ELR (cell line): ENCODE measurements at regions not wholly inside any gene's neighbourhood (a gene's known extent, or its start where the extent isn't known, plus 50 kb on each side); places are given as distances from the start of the nearest gene placed in this dataset.
A peak's percentile ranks its signal among the peaks of the same experiment; 100 is the strongest.
"Not testable (repeated sequence)": the region's sequence is repeated elsewhere in the genome, so short reads cannot be mapped to it uniquely, and the experiment has no call there.

ENCODE experiments used
- DNase-seq: peaks from one replicate; pipeline ENCODE4 v3.0.0-alpha.2; 2015; ENCODE audit warnings: low read depth

DNA sequence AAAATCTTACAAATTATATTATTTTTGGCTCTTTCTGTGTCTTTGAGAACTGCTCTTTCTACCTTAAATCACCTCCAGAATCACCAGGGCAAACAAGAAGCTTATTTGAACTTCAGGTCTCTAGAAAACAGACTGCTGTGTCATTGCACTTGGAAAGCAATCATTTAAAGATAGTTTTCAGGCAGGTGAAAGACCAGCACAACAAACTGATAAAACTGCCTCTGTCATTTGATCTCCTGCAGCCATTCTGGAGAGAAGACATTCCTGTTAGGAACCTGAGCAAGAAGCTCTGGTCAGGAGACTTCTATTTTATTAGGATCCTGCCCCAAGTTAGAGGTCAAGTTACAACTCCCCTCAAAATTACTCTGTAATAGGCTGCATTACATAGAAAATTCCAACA is 50.7 kb upstream of the AP4E1 start:
- DNase-seq = no peak

DNA sequence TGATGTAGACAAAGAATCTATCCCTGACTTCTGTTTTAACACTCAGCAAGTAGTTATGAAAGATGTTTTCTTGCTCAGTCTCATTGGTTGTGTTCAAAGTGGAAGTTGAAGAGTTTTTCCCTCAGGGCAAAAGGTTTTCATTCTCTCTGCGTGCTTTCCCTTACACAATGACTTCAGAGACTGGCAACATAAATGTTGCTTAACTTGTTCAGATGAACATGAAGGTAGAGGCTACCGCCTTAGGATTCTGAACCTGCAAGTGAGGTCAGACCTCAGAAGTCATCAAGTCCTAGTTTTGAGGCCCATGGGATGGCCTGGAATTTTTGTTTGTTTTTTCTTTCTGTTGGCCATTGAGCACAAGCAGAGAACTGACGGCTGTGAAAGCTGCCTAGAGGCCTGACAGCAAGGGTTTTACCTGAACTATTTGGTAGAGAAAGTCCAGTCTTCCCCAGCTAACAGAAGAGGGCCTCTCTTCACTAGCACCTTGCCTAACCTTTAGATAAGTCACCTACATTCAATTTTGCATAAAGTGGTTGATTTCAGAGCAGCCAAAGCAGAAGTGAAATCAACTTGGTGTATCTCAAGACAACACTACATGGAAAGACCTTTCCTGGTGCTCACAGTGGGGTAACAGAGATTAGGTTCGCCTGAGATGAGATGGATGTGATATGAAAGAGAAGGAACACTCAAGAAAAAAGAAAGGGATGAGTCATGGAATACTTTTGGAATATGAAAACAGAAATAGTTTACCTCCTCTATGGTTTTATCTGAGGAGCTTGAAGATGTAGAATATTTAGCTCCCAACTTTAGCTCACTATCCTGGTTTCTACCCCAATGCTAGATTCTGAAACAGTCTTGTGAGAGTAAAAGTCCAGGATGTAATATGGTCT is 53.6 kb upstream of the AP4E1 start:
- peak; percentile 19 for DNase-seq

GRCh38 chr15:50850003-50850402 is 58.5 kb upstream of the AP4E1 start:
- DNase-seq = no peak

GRCh38 chr15:50848349-50848748 is 60.1 kb upstream of the AP4E1 start:
- DNase-seq = no peak

GRCh38 chr15:50845181-50845580 is 63.3 kb upstream of the AP4E1 start:
- not testable (repeated sequence) for DNase-seq

GRCh38 chr15:50840520-50840919 is 68.0 kb upstream of the AP4E1 start:
- DNase-seq = no peak

- DNase-seq = no peak
Measured at GRCh38 chr15:50837256-50837770, 71.2 kb upstream of the AP4E1 start.

DNA sequence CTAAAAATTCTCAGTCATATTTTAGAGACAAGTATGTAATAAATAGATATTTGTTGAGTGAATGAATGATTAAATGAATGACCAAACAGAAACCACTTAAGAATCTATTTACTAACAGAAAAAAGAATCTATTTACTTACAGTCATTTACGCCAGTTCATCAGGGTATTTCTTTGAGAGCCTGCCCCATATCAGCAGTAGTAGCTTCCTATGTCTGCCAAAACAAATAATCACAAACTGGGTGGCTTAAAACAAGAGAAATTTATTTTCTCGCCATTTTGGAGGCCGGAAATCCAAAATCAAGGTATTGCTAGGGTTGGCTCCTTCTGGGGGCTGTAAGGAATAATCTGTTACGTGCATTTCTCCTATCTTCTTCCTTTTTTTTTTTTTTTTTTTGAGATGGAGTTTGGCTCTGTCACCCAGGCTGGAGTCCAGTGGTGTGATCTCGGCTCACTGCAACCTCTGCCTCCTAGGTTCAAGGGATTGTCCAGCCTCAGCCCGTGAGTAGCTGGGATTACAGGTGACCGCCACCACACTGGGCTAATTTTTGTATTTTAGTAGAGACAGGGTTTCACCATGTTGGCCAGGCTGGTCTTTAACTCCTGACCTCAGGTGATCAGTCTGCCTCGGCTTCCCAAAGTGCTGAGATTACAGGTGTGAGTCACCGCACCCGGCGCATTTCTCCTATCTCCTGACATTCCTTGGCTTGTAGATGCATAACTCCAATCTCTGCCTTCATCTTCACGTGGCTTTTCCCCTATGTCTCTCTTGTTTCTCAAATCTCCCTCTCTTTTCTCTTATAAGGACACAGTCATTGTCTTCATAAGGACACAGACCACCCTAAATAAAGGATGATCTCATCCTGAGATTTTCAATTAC is 65.2 kb upstream of the SPPL2A start:
- no peak for DNase-seq

- peak; percentile 80 for DNase-seq
Measured at GRCh38 chr15:50828610-50829206, 63.2 kb upstream of the SPPL2A start.

DNA sequence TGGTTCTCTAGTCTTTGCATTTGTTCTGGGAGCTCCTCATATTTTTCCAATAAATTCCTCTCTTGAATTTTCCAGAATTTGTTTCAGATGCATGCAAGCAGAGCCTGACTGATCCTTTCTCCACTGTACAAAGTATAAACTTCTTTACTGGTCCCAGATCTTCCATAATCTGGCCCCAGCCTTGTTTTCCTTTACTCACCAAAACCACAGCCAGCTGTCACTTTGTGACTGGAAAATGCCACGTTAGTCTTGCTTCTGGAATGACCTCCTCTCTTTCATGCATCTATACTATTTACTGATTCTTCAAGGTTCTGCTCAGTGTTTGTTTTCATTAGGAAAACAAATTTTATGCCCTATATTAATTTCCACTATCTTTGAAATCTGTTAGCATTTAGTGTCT is 60.4 kb upstream of the SPPL2A start:
- no peak for DNase-seq

GRCh38 chr15:50824514-50824913 is 59.0 kb upstream of the SPPL2A start:
- no peak for DNase-seq

DNA sequence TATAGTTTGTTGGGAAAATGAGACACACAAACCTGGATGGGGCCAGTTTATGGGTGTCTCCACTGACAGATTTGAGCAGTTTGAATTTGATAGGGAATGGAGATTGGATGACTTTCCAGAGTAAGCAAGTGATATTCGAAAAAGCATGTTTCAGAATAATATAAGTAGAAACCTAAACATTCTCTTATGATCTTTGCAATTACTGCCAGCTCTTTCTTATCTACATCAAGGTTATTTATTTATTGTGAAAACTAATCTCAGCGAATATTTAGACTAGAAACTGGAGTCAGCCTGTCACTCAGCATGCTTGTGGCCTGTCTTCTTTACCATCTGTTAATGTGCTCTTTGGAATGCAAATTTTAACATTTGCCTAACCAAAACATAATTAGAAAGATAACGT is 57.8 kb upstream of the SPPL2A start:
- DNase-seq = no peak

DNA sequence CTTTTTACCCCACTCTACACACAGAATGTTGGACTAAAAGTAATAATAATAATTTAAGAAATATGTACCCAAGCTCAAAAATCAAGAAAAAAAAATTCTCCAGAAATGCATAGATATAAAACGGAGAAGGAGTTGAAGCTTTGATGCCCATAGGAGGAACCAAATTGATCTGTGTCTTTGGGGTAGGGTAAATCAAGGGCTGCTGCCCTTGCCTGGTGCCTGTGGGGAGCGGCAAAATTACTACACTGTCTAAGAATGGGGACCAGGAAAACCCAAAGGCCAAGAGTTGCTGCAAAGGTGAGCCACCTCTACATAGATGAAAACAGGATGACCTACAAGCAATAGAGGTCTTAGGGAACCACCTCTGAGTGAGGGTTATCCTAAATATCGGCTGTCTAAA is 56.0 kb upstream of the SPPL2A start:
- DNase-seq = no peak

DNA sequence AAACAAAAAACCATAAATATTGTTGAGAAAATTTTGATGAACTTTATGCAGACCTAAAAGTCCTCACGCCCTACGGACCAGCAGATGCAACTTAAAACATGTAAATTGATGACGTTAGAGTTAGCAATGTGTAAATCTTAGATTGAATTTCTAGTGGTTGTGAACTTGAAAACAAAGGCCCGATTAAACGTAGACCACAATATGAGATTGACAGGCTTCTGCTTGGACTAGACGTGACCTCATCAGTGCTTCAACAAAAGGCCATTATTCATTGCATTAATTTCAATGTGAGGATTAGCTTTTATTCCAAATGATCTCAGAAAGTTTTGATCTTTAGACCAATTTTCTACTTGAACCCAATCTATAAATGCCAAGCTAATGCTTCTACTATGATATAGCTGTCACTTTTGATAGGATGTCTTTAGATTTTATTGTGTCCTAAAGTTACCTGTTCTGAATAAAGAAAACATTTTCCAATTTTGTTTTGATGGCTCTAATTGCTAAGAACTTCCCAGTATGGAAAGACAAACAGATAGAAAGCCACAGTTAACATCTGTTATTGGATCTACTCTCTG is 55.4 kb upstream of the SPPL2A start:
- no peak for DNase-seq

- DNase-seq = no peak
Measured at GRCh38 chr15:50819344-50819743, 53.8 kb upstream of the SPPL2A start.

- DNase-seq = no peak
Measured at GRCh38 chr15:50815958-50816590, 50.6 kb upstream of the SPPL2A start.
